ENCODE measurements at regions not wholly inside any gene's neighbourhood (a gene's known extent, or its start where the extent isn't known, plus 50 kb on each side); places are given as distances from the start of the nearest gene placed in this dataset.
"Not testable (repeated sequence)": the region's sequence is repeated elsewhere in the genome, so short reads cannot be mapped to it uniquely, and the experiment has no call there.

DNA sequence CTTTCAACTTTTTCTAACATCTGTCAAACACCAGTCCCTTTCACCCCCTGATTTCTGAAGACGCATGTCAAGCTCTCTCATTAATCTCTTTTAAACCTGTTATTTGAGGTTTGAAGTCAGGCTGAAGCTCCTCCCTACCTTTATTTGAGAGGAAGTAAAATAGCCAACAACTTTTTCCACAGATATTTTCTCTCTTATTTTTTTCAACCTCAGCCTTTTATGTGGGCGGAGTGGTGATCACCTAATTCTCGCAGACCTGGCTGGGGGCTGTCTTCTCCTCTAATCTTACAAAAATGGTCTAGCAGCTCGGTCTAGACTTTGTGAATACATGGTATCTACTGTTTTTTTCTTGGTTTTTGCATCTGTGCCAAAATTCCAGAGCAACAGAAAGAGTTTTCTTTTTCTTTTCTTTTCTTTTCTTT, 395.7 kb upstream of the ACTBL2 start:
- H3K4me3 ChIP-seq (ENCODE audit: low read depth, low read length) = no peak overlapping the region
- TF ChIP-seq, protein P1, sequence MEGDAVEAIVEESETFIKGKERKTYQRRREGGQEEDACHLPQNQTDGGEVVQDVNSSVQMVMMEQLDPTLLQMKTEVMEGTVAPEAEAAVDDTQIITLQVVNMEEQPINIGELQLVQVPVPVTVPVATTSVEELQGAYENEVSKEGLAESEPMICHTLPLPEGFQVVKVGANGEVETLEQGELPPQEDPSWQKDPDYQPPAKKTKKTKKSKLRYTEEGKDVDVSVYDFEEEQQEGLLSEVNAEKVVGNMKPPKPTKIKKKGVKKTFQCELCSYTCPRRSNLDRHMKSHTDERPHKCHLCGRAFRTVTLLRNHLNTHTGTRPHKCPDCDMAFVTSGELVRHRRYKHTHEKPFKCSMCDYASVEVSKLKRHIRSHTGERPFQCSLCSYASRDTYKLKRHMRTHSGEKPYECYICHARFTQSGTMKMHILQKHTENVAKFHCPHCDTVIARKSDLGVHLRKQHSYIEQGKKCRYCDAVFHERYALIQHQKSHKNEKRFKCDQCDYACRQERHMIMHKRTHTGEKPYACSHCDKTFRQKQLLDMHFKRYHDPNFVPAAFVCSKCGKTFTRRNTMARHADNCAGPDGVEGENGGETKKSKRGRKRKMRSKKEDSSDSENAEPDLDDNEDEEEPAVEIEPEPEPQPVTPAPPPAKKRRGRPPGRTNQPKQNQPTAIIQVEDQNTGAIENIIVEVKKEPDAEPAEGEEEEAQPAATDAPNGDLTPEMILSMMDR (IDR thresholded peaks at IDR 0.05; ENCODE audit: low read depth, low read length) = no peak

DNA sequence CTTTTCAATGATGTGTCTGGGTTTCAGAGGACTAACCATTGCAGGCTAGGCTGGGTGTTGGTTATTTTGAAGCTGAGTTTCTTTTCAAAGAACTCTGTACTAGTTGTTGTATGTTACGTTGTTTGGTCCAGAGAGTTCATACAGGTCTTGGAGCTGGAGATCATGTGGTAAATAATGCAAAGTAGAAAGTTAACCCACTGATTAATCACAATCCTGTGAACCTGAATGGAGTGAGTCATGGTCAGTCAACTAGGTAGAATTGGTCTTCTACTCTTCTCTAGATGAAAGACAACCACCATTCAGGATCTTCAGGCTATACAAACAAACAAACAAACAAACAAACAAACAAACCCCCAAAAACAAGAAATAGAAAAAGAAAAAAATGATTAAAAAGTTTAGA, 388.9 kb upstream of the ACTBL2 start:
- TF ChIP-seq, protein P1 (IDR thresholded peaks at IDR 0.05; ENCODE audit: low read depth, low read length) = no peak
- H3K4me3 ChIP-seq (ENCODE audit: low read depth, low read length) = no peak overlapping the region

DNA sequence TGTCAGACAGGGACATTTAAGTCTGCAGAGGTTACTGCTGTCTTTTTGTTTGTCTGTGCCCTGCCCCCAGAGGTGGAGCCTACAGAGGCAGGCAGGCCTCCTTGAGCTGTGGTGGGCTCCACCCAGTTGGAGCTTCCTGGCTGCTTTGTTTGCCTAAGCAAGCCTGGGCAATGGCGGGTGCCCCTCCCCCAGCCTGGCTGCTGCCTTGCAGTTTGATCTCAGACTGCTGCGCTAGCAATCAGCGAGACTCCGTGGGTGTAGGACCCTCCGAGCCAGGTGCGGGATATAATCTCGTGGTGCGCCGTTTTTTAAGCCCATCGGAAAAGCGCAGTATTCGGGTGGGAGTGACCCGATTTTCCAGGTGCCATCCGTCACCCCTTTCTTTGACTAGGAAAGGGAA, 387.7 kb upstream of the ACTBL2 start:
- H3K4me3 ChIP-seq (ENCODE audit: low read depth, low read length) = not testable (repeated sequence)

DNA sequence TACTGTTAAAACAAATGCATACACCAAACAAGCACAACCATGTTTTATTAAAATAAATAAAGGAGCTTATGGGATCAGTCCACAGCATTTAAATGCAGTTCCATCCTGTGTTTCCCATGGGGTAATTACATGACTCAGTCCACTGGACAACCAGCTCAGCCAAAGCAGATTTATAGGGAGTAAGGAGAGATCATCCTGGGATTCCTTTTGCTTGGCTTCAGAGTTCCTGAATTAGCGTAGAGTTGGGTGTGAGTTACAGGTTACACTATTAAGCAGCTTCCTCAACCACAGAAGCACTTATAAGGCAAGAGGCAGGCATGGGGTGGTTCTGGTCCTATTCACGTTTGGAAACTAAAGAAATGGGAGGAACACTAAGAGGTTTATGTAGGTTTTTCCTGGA, 381.1 kb upstream of the ACTBL2 start:
- no peak overlapping the region for H3K4me3 ChIP-seq (ENCODE audit: low read depth, low read length)
- TF ChIP-seq, protein P1 (IDR thresholded peaks at IDR 0.05; ENCODE audit: low read depth, low read length) = no peak

DNA sequence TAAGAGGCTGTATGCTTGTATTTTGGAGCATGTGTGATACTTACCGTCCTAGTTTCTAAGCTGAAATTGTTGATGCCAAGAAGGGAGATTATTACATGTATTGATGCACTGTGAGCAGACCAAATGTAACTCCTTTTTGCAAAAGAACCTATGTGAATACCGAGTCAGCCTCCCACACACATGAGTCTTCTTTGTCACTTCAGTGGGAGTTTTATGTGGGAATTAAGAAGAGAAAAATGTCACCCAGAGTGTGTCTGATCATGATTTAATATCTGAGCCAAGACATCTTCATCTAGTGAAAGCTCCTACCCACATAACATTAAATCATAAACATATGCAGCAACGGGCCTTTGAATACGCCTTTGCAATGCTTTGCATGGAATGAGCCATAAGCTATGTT, 380.3 kb upstream of the ACTBL2 start:
- H3K4me3 ChIP-seq (ENCODE audit: low read depth, low read length) = no peak overlapping the region
- TF ChIP-seq, protein P1 (IDR thresholded peaks at IDR 0.05; ENCODE audit: low read depth, low read length) = no peak

DNA sequence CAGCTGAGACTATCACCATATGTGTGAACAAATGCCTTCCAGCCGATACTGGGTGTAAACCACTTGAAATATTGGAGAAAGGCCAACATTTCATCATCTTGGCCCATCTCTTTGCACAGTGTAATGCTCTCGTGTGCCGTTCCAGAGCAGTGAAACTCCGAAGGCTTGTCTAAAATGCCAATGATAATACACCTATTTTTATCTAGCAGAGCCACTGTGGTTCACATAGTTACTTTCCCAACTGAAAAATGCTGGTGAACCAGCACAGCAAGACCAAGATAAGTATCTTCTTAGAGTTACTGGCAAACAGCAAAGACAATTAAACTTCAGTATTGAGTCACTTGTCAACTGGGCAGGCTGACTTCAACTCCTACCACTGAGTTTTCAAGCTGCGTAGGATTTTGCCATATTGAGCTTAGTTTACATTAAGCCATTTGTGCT, 379.9 kb upstream of the ACTBL2 start:
- H3K4me3 ChIP-seq (ENCODE audit: low read depth, low read length) = no peak overlapping the region
- TF ChIP-seq, protein P1 (IDR thresholded peaks at IDR 0.05; ENCODE audit: low read depth, low read length) = no peak

DNA sequence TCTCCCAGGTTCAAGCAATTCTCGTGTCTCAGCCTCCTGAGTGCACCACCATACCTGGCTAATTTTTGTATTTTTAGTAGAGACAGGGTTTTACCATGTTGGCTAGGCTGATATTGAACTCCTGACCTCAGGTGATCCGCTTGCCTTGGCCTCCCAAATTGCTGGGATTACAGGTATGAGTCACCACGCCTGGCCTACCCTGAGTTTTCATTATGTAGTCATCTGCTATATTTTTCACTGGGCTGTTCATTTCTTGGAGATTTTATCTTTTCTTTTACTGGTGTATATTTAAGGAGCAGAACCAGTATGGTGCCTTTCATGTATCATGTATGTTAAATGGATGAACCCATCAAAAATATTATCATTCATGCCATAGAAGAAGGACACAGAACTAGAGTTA, 377.0 kb upstream of the ACTBL2 start:
- H3K4me3 ChIP-seq (ENCODE audit: low read depth, low read length) = no peak overlapping the region
- TF ChIP-seq, protein P1 (IDR thresholded peaks at IDR 0.05; ENCODE audit: low read depth, low read length) = no peak

DNA sequence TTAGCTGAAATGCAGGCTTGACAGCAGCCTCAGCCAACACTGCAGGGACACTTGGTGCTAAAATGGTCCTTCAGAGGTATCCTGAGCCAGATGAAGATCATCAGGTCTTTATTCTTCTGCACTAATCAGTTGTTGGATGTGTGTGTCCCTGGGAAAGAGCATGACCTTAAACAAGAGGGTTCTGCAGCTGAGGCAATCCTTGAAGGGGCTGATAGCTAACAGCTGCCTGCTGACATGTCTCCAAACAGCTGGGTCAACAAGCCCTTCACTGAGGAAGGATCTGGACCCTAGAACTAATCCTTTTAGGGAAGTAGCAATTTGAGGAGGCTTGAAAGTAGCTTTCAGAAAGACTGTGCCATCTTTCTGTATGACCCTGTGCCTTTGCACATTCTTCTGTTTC, 376.3 kb upstream of the ACTBL2 start:
- TF ChIP-seq, protein P1 (IDR thresholded peaks at IDR 0.05; ENCODE audit: low read depth, low read length) = no peak
- H3K4me3 ChIP-seq (ENCODE audit: low read depth, low read length) = no peak overlapping the region
